GM12878 (cell line): ENCODE measurements at regions not wholly inside any gene's neighbourhood (a gene's known extent, or its start where the extent isn't known, plus 50 kb on each side); places are given as distances from the start of the nearest gene placed in this dataset.

ENCODE experiments used
- ATAC-seq: fragments of 200-7000 bp; cut with Tn5 transposase; 3 replicates; pipeline ENCODE4 v1.9.1; 2020; ENCODE audit warnings: mild to moderate bottlenecking, moderate library complexity
- BruUV-seq: library from RNA; stranded (reverse); fragments of 400-500 nt; replicated peaks from 2 replicates; lab custom pipeline; 2021; lab: Mats Ljungman, UMichigan
- CTCF ChIA-PET: fragments of 300-600 bp; sonication (Branson Sonifier 250); formaldehyde crosslinking; extraction: SDS; loops from one replicate; lab custom pipeline; 2021; ENCODE audit warnings: inconsistent platforms; lab: Yijun Ruan, JAX
- POLR2A ChIA-PET: fragments of 350-600 bp; formaldehyde crosslinking; extraction: SDS; loops from one replicate; lab custom pipeline; 2021; ENCODE audit warnings: inconsistent platforms; lab: Charles Lee
- RAD21 ChIA-PET: fragments of 300-600 bp; sonication (Branson Sonifier 250); formaldehyde crosslinking; loops from one replicate; lab custom pipeline; 2023; ENCODE audit warnings: antibody characterized with exemption; ENCODE audit not compliant: unreplicated experiment; lab: Charles Lee
- SMC1A ChIA-PET: fragments of 300-600 bp; sonication (Branson Sonifier 250); formaldehyde crosslinking; loops from one replicate; lab custom pipeline; 2023; ENCODE audit not compliant: unreplicated experiment, uncharacterized antibody; lab: Charles Lee
- DNase-seq: peaks from one replicate; pipeline ENCODE4 v3.0.0-alpha.2; 2011; ENCODE audit warnings: low read depth, low spot score
- FAIRE-seq: peaks from 3 replicates; lab custom pipeline; 2011; peaks lifted over from hg19 to GRCh38; lab: Jason Lieb, UNC
- H2AFZ ChIP-seq: 2 replicates; pipeline ENCODE4 v1.6.0; 2011; ENCODE audit warnings: low read depth, low read length, control low read depth; ENCODE audit not compliant: control insufficient read depth
- H3K27ac ChIP-seq: 2 replicates; pipeline ENCODE4 v1.5.1; 2011; ENCODE audit warnings: control low read depth; ENCODE audit not compliant: control insufficient read depth, insufficient read depth
- H3K27me3 ChIP-seq, 2 experiments: replicated peaks in 1 of 2; 2 replicates each; pipeline versions ENCODE4 v1.6.0 to v1.6.1; 2011; ENCODE audit warnings: low read length in 1 of 2; ENCODE audit not compliant: control insufficient read depth in 2 of 2, insufficient read depth in 2 of 2
- H3K36me3 ChIP-seq, 2 experiments: 2 replicates each; pipeline ENCODE4 v1.5.1; 2011; ENCODE audit warnings: low read length in 1 of 2; ENCODE audit not compliant: control insufficient read depth in 2 of 2, insufficient read depth in 2 of 2
- H3K4me1 ChIP-seq: 2 replicates; pipeline ENCODE4 v1.6.1; 2011; ENCODE audit warnings: mild to moderate bottlenecking, low read length, moderate library complexity, mixed read lengths; ENCODE audit not compliant: control insufficient read depth, insufficient read depth
- H3K4me2 ChIP-seq: 2 replicates; pipeline ENCODE4 v1.6.0; 2011; ENCODE audit warnings: control low read depth; ENCODE audit not compliant: control insufficient read depth, insufficient read depth
- H3K4me3 ChIP-seq: fragments of 200-600 bp; sonication (generic); 2 replicates; pipeline ENCODE4 v1.5.1; 2016
- H3K79me2 ChIP-seq: 2 replicates; pipeline ENCODE4 v1.6.0; 2011; ENCODE audit warnings: low read length; ENCODE audit not compliant: control insufficient read depth, insufficient read depth
- H3K9ac ChIP-seq: 2 replicates; pipeline ENCODE4 v1.8.0; 2011; ENCODE audit warnings: low read length, control low read depth, mixed read lengths; ENCODE audit not compliant: control insufficient read depth, insufficient read depth
- H3K9me3 ChIP-seq: replicated peaks from 3 replicates; pipeline ENCODE4 v1.5.1; 2011; ENCODE audit warnings: mild to moderate bottlenecking, low read length; ENCODE audit not compliant: control insufficient read depth, insufficient read depth
- H4K20me1 ChIP-seq: 2 replicates; pipeline ENCODE4 v1.6.0; 2011; ENCODE audit not compliant: control insufficient read depth, insufficient read depth
- BCL11A ChIP-seq: IDR thresholded peaks from 2 replicates; pipeline ENCODE4 v1.6.1; 2011; ENCODE audit warnings: low read depth, low read length
- BRCA1 ChIP-seq: IDR thresholded peaks from 2 replicates; pipeline ENCODE4 v1.6.1; 2011; ENCODE audit warnings: low read depth, low read length, improper control_type of control experiment
- FOXK2 ChIP-seq: fragments of 450-650 bp; IDR thresholded peaks from 2 replicates; pipeline ENCODE4 v1.6.1; 2017; ENCODE audit warnings: mild to moderate bottlenecking, moderate library complexity
- HCFC1 ChIP-seq: fragments of 150-350 bp; IDR thresholded peaks from 2 replicates; pipeline ENCODE4 v1.6.1; 2014; ENCODE audit warnings: low read length
- PBX3 ChIP-seq: IDR thresholded peaks from 2 replicates; pipeline ENCODE4 v1.6.1; 2011; ENCODE audit warnings: mild to moderate bottlenecking, low read depth, low read length, moderate library complexity; ENCODE audit not compliant: insufficient replicate concordance
- POLR2A ChIP-seq: IDR thresholded peaks from 2 replicates; pipeline ENCODE4 v1.6.1; 2011; ENCODE audit warnings: low read depth, mild to moderate bottlenecking, low read length
- SRF ChIP-seq, 2 experiments: IDR thresholded peaks; 2 replicates each; pipeline ENCODE4 v1.6.1; 2011; ENCODE audit warnings: low read depth in 2 of 2, low read length in 2 of 2, mild to moderate bottlenecking in 1 of 2, moderate library complexity in 1 of 2
- ZNF622 ChIP-seq: fragments of 450-650 bp; IDR thresholded peaks from 2 replicates; pipeline ENCODE4 v1.6.1; 2017; ENCODE audit warnings: mild to moderate bottlenecking, inconsistent platforms
- ZSCAN29 ChIP-seq: fragments of 450-650 bp; IDR thresholded peaks from 2 replicates; pipeline ENCODE4 v1.6.1; 2017; ENCODE audit warnings: mild to moderate bottlenecking, moderate library complexity
- WGBS: methylation state at CpG from one replicate; pipeline ENCODE4 v1.1.6; 2016; ENCODE audit warnings: low lambda C conversion rate; ENCODE audit not compliant: insufficient replicate concordance, insufficient coverage; ENCODE audit errors: missing lambda C conversion rate; 5-methylcytosine and 5-hydroxymethylcytosine counted together
- in situ Hi-C: fragments of 300-500 bp; cut with MboI; formaldehyde crosslinking; loops from 9 replicates; pipeline ENCODE4 v1.14.3; 2018; ENCODE audit warnings: mixed read lengths
- intact Hi-C: fragments of 100-400 bp; cut with micrococcal nuclease; formaldehyde crosslinking; loops from one replicate; pipeline ENCODE4 v1.14.2; 2022; ENCODE audit not compliant: unreplicated experiment
- TF ChIP-seq, protein P1 (sequence below): fragments of 450-650 bp; IDR thresholded peaks from 2 replicates; pipeline ENCODE4 v1.6.1; 2017; ENCODE audit warnings: borderline replicate concordance
- TF ChIP-seq, protein P2 (sequence below): fragments of 450-650 bp; formaldehyde crosslinking; IDR thresholded peaks from 2 replicates; pipeline ENCODE4 v1.4.0; 2022; ENCODE audit warnings: mild to moderate bottlenecking, moderate library complexity

DNA sequence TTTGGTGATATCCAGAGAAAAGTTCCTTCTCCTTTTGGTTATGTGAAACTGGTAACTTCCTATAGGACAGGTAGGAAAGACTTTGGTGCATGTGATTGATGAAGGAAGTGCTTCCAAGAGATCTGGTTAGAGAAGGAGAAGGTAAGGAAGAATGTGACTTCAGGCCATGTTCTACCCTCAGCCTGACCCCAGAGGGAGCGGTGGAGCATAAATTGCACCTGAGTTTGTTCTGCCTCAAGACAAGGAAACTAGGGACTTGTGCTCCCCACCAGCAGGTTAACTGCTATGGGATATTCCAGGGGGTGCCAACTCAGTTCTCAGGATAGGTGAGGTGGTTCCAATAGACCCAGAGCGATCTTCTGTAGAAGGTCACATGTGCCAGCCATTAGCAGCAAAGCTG lies 299.3 kb upstream of the XYLT1 start:
- ChIA-PET RAD21 (no interaction called here), POLR2A (no interaction called here), CTCF (no interaction called here), SMC1A (no interaction called here)
- Histone ChIP-seq H3K9ac (no peak overlapping the region), H3K36me3 (no peaks in the 10 kb centered on the region), H3K4me2 (no peak overlapping the region), H3K4me3 (no peak overlapping the region), H4K20me1 (no peaks in the 10 kb centered on the region), H3K27ac (no peak overlapping the region), H3K9me3 (no peaks in the 10 kb centered on the region), H3K27me3 (no peaks in the 10 kb centered on the region), H3K4me1 (no peaks in the 10 kb centered on the region), H2AFZ (no peak overlapping the region), H3K79me2 (no peaks in the 10 kb centered on the region)
- TF ChIP-seq ZNF622 (no peak), ZSCAN29 (no peak)
- whole genome bisulfite sequencing: 38% methylated on average over 2 of the region's 2 CpGs
- in situ Hi-C loops: no loop called here
- no peak for DNase-seq
- no peak for FAIRE-seq
- no TSS peak for BruUV-seq
- intact Hi-C loops: no loop called here
- no peak for ATAC-seq

GRCh38 chr16:17769065-17769464 lies 298.3 kb upstream of the XYLT1 start:
- FAIRE-seq (no peak), DNase-seq (no peak), ATAC-seq (no peak)
- in situ Hi-C loops: no loop called here
- Histone ChIP-seq H3K9me3 (no peaks in the 10 kb centered on the region), H3K4me2 (no peak overlapping the region), H3K36me3 (no peaks in the 10 kb centered on the region), H2AFZ (no peak overlapping the region), H3K27me3 (no peaks in the 10 kb centered on the region), H3K9ac (no peak overlapping the region), H4K20me1 (no peaks in the 10 kb centered on the region), H3K4me1 (no peaks in the 10 kb centered on the region), H3K79me2 (no peaks in the 10 kb centered on the region), H3K27ac (no peak overlapping the region), H3K4me3 (no peak overlapping the region)
- RAD21 ChIA-PET: no interaction called here
- BruUV-seq: no TSS peak
- SMC1A ChIA-PET: interaction anchor here (0.5 kb wide), 1 partner anchor 54 kb away, joined by 3 read pairs; no protein-coding TSS in a partner anchor
- intact Hi-C loops: no loop called here
- WGBS: 0% methylated on average over 1 of the region's 1 CpG
- POLR2A ChIA-PET: no interaction called here
- CTCF ChIA-PET: interaction anchor here (0.6 kb wide), 1 partner anchor 1523 kb away, joined by 3 read pairs; no protein-coding TSS in a partner anchor
- TF ChIP-seq, protein P1, sequence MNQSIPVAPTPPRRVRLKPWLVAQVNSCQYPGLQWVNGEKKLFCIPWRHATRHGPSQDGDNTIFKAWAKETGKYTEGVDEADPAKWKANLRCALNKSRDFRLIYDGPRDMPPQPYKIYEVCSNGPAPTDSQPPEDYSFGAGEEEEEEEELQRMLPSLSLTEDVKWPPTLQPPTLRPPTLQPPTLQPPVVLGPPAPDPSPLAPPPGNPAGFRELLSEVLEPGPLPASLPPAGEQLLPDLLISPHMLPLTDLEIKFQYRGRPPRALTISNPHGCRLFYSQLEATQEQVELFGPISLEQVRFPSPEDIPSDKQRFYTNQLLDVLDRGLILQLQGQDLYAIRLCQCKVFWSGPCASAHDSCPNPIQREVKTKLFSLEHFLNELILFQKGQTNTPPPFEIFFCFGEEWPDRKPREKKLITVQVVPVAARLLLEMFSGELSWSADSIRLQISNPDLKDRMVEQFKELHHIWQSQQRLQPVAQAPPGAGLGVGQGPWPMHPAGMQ: no peak
- TF ChIP-seq POLR2A (no peak), FOXK2 (no peak), HCFC1 (no peak), SRF (IDR thresholded peaks at IDR 0.05; ENCODE audit: low read depth in 2 of 2, low read length in 2 of 2) (no peak), PBX3 (no peak), BCL11A (no peak), BRCA1 (no peak)
- TF ChIP-seq, protein P2, sequence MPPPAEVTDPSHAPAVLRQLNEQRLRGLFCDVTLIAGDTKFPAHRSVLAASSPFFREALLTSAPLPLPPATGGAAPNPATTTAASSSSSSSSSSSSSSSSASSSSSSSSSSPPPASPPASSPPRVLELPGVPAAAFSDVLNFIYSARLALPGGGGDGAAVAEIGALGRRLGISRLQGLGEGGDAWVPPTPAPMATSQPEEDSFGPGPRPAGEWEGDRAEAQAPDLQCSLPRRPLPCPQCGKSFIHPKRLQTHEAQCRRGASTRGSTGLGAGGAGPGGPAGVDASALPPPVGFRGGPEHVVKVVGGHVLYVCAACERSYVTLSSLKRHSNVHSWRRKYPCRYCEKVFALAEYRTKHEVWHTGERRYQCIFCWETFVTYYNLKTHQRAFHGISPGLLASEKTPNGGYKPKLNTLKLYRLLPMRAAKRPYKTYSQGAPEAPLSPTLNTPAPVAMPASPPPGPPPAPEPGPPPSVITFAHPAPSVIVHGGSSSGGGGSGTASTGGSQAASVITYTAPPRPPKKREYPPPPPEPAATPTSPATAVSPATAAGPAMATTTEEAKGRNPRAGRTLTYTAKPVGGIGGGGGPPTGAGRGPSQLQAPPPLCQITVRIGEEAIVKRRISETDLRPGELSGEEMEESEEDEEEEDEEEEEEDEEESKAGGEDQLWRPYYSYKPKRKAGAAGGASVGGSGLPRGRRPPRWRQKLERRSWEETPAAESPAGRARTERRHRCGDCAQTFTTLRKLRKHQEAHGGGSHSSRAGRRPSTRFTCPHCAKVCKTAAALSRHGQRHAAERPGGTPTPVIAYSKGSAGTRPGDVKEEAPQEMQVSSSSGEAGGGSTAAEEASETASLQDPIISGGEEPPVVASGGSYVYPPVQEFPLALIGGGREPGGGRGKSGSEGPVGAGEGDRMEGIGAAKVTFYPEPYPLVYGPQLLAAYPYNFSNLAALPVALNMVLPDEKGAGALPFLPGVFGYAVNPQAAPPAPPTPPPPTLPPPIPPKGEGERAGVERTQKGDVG (CRISPR knock-in tag): no peak
